ENCODE measurements at regions not wholly inside any gene's neighbourhood (a gene's known extent, or its start where the extent isn't known, plus 50 kb on each side); places are given as distances from the start of the nearest gene placed in this dataset.
"Not testable (repeated sequence)": the region's sequence is repeated elsewhere in the genome, so short reads cannot be mapped to it uniquely, and the experiment has no call there.

- H3K79me2 ChIP-seq (ENCODE audit: control insufficient read depth, insufficient read depth, low read length), result no peaks in the 10 kb centered on the region
- no peak overlapping the region for H3K27ac ChIP-seq (ENCODE audit: insufficient read depth, low read length)
- no peak for TF ChIP-seq CTCF (conservative IDR thresholded peaks at IDR 0.05 in 1 of 2, IDR thresholded peaks at IDR 0.05 in 1 of 2; ENCODE audit: low read depth in 1 of 2, low read length in 2 of 2)
- no peak for TF ChIP-seq EZH2 (IDR thresholded peaks at IDR 0.05; ENCODE audit: low read length, missing control alignments)
- no peak for DNase-seq (ENCODE audit: low read depth in 2 of 2)
- H3K36me3 ChIP-seq (ENCODE audit: control insufficient read depth, insufficient read depth, low read length), result no peaks in the 10 kb centered on the region
- H3K4me2 ChIP-seq (ENCODE audit: extremely low read depth, insufficient read depth, low read length), result no peak overlapping the region
- H3K9me3 ChIP-seq (ENCODE audit: control insufficient read depth, insufficient read depth, low read depth, low read length), result no peaks in the 10 kb centered on the region
- H3K4me1 ChIP-seq (ENCODE audit: control insufficient read depth, extremely low read depth, insufficient read depth, low read length), result no peaks in the 10 kb centered on the region
- no peak overlapping the region for H2AFZ ChIP-seq (ENCODE audit: low read length)
- H3K27me3 ChIP-seq (ENCODE audit: control insufficient read depth, insufficient read depth, low read length), result no peaks in the 10 kb centered on the region
- H3K4me3 ChIP-seq (replicated peaks in 1 of 4; ENCODE audit: control extremely low read depth in 1 of 4, insufficient read depth in 1 of 4, low read depth in 3 of 4, low read length in 4 of 4), result no peak overlapping the region
- no peaks in the 10 kb centered on the region for H4K20me1 ChIP-seq (ENCODE audit: control insufficient read depth, extremely low read depth, insufficient read depth, low read length)
- H3K9ac ChIP-seq (ENCODE audit: insufficient read depth, low read length), result no peak overlapping the region
These were observed 65.7 kb upstream of the APP start for GRCh38 chr21:26236281-26236680.

GRCh38 chr21:26233297-26233696, 62.7 kb upstream of the APP start:
- DNase-seq (ENCODE audit: low read depth in 2 of 2); H3K27me3 ChIP-seq (ENCODE audit: control insufficient read depth, insufficient read depth, low read length); H3K79me2 ChIP-seq (ENCODE audit: control insufficient read depth, insufficient read depth, low read length); H3K27ac ChIP-seq (ENCODE audit: insufficient read depth, low read length); H3K4me3 ChIP-seq (replicated peaks in 1 of 4; ENCODE audit: control extremely low read depth in 1 of 4, insufficient read depth in 1 of 4, low read depth in 3 of 4, low read length in 4 of 4); H3K36me3 ChIP-seq (ENCODE audit: control insufficient read depth, insufficient read depth, low read length); H2AFZ ChIP-seq (ENCODE audit: low read length); H3K9ac ChIP-seq (ENCODE audit: insufficient read depth, low read length); H3K4me2 ChIP-seq (ENCODE audit: extremely low read depth, insufficient read depth, low read length); H4K20me1 ChIP-seq (ENCODE audit: control insufficient read depth, extremely low read depth, insufficient read depth, low read length); H3K9me3 ChIP-seq (ENCODE audit: control insufficient read depth, insufficient read depth, low read depth, low read length); H3K4me1 ChIP-seq (ENCODE audit: control insufficient read depth, extremely low read depth, insufficient read depth, low read length): not testable (repeated sequence)

- not testable (repeated sequence) for H3K27me3 ChIP-seq (ENCODE audit: control insufficient read depth, insufficient read depth, low read length); H3K36me3 ChIP-seq (ENCODE audit: control insufficient read depth, insufficient read depth, low read length); H4K20me1 ChIP-seq (ENCODE audit: control insufficient read depth, extremely low read depth, insufficient read depth, low read length); H2AFZ ChIP-seq (ENCODE audit: low read length); DNase-seq (ENCODE audit: low read depth in 2 of 2); H3K4me1 ChIP-seq (ENCODE audit: control insufficient read depth, extremely low read depth, insufficient read depth, low read length); H3K4me3 ChIP-seq (replicated peaks in 1 of 4; ENCODE audit: control extremely low read depth in 1 of 4, insufficient read depth in 1 of 4, low read depth in 3 of 4, low read length in 4 of 4); H3K4me2 ChIP-seq (ENCODE audit: extremely low read depth, insufficient read depth, low read length); H3K27ac ChIP-seq (ENCODE audit: insufficient read depth, low read length); H3K9ac ChIP-seq (ENCODE audit: insufficient read depth, low read length); H3K79me2 ChIP-seq (ENCODE audit: control insufficient read depth, insufficient read depth, low read length); H3K9me3 ChIP-seq (ENCODE audit: control insufficient read depth, insufficient read depth, low read depth, low read length)
These were observed 61.9 kb upstream of the APP start for GRCh38 chr21:26232491-26232890.

GRCh38 chr21:26227130-26227529, 56.6 kb upstream of the APP start:
- no peak overlapping the region for H3K4me2 ChIP-seq (ENCODE audit: extremely low read depth, insufficient read depth, low read length)
- no peaks in the 10 kb centered on the region for H3K79me2 ChIP-seq (ENCODE audit: control insufficient read depth, insufficient read depth, low read length)
- no peaks in the 10 kb centered on the region for H4K20me1 ChIP-seq (ENCODE audit: control insufficient read depth, extremely low read depth, insufficient read depth, low read length)
- no peak overlapping the region for H3K4me3 ChIP-seq (replicated peaks in 1 of 4; ENCODE audit: control extremely low read depth in 1 of 4, insufficient read depth in 1 of 4, low read depth in 3 of 4, low read length in 4 of 4)
- no peaks in the 10 kb centered on the region for H3K36me3 ChIP-seq (ENCODE audit: control insufficient read depth, insufficient read depth, low read length)
- TF ChIP-seq CTCF (conservative IDR thresholded peaks at IDR 0.05 in 1 of 2, IDR thresholded peaks at IDR 0.05 in 1 of 2; ENCODE audit: low read depth in 1 of 2, low read length in 2 of 2) (no peak), EZH2 (IDR thresholded peaks at IDR 0.05; ENCODE audit: low read length, missing control alignments) (no peak)
- no peak overlapping the region for H3K27ac ChIP-seq (ENCODE audit: insufficient read depth, low read length)
- H3K27me3 ChIP-seq (ENCODE audit: control insufficient read depth, insufficient read depth, low read length), result no peaks in the 10 kb centered on the region
- no peak for DNase-seq (ENCODE audit: low read depth in 2 of 2)
- no peak overlapping the region for H2AFZ ChIP-seq (ENCODE audit: low read length)
- no peak overlapping the region for H3K9ac ChIP-seq (ENCODE audit: insufficient read depth, low read length)
- H3K4me1 ChIP-seq (ENCODE audit: control insufficient read depth, extremely low read depth, insufficient read depth, low read length), result no peaks in the 10 kb centered on the region
- no peaks in the 10 kb centered on the region for H3K9me3 ChIP-seq (ENCODE audit: control insufficient read depth, insufficient read depth, low read depth, low read length)

Data from fibroblast of lung (primary cell).